Hepatocyte (in vitro differentiated cells): ENCODE measurements at regions not wholly inside any gene's neighbourhood (a gene's known extent, or its start where the extent isn't known, plus 50 kb on each side); places are given as distances from the start of the nearest gene placed in this dataset.

Source experiments
- CTCF ChIP-seq: fragments of 200-600 bp; sonication (generic); IDR thresholded peaks from 2 replicates; pipeline ENCODE4 v1.5.1; 2016; ENCODE audit warnings: antibody characterized with exemption, mild to moderate bottlenecking; ENCODE audit not compliant: poor library complexity
- EZH2 ChIP-seq: fragments of 200-600 bp; sonication (generic); IDR thresholded peaks from 2 replicates; pipeline ENCODE4 v1.6.1; 2016; ENCODE audit warnings: antibody characterized with exemption, mild to moderate bottlenecking, borderline replicate concordance

DNA sequence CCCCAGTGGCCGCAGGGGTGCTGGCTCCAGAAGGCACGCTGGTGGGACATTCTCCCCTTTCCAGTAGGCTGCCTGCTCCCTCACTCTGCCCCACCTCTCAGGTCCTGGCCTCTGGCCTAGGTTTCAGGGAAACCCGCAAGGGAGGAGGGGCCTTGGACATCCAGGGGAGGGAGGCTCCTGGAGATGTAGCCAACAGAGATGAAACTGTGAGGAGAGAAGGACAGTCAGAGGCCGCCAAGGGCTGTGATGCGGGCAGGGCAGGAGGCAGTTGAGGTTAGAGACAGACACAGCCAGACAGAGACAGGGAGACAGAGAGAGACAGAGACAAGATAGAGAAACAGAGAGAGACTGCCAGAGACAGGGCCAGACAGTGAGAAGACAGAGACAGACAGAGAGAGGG, 127.7 kb downstream of the UQCRFS1 start:
- TF ChIP-seq CTCF = no peak
- no peak for TF ChIP-seq EZH2
